ENCODE measurements at regions not wholly inside any gene's neighbourhood (a gene's known extent, or its start where the extent isn't known, plus 50 kb on each side); places are given as distances from the start of the nearest gene placed in this dataset.

DNA sequence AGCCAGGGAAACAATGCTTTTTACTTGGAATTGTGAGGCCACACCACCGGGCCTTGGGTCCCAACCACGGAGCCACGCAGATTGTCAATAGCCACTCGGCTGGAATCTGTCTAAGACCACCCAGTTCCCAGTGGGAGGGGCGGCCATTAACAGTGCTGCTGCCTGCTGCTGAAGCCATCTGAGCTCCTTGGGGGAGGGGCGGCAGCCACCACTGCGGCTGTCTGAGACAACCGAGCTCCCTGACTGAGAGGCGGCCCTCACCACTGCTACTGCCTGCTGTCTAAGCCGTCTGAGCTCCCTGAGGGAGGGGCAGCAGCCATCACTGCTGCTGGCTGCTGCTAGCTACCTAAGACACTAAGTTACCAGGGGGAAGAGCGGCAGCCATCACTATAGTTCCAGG is 64.3 kb downstream of the DMRTA2 start:
- 93% methylated on average over 7 of the region's 11 CpGs for WGBS (ENCODE audit: low lambda C conversion rate)
- Histone ChIP-seq H3K27ac (ENCODE audit: low read depth in 2 of 2, low read length in 1 of 2) (no peak overlapping the region), H3K79me2 (ENCODE audit: insufficient read depth) (no peaks in the 10 kb centered on the region), H3K4me1 (ENCODE audit: control insufficient read depth in 1 of 2, insufficient read depth in 2 of 2, low read depth in 1 of 2, low read length in 1 of 2) (no peaks in the 10 kb centered on the region), H3K9me2 (no peaks in the 10 kb centered on the region), H3K4me2 (no peak overlapping the region), H4K20me1 (ENCODE audit: insufficient read depth) (no peaks in the 10 kb centered on the region), H2AFZ (ENCODE audit: low read depth) (no peak overlapping the region), H3K4me3 (ENCODE audit: low read depth in 2 of 2, low read length in 1 of 2) (no peak overlapping the region), H3K9ac (no peak overlapping the region), H3K27me3 (ENCODE audit: insufficient read depth) (no peaks in the 10 kb centered on the region), H3K36me3 (replicated peaks in 1 of 2; ENCODE audit: control insufficient read depth in 1 of 2, insufficient read depth in 2 of 2, low read length in 1 of 2) (no peaks in the 10 kb centered on the region), H3F3A (replicated peaks; ENCODE audit: insufficient read depth) (no peaks in the 10 kb centered on the region), H3K9me3 (no peaks in the 10 kb centered on the region)
- CTCF ChIA-PET = interaction anchor here (0.9 kb wide), 1 partner anchor 9 kb away, joined by 4 read pairs; no protein-coding TSS in a partner anchor
- TF ChIP-seq, protein P1, sequence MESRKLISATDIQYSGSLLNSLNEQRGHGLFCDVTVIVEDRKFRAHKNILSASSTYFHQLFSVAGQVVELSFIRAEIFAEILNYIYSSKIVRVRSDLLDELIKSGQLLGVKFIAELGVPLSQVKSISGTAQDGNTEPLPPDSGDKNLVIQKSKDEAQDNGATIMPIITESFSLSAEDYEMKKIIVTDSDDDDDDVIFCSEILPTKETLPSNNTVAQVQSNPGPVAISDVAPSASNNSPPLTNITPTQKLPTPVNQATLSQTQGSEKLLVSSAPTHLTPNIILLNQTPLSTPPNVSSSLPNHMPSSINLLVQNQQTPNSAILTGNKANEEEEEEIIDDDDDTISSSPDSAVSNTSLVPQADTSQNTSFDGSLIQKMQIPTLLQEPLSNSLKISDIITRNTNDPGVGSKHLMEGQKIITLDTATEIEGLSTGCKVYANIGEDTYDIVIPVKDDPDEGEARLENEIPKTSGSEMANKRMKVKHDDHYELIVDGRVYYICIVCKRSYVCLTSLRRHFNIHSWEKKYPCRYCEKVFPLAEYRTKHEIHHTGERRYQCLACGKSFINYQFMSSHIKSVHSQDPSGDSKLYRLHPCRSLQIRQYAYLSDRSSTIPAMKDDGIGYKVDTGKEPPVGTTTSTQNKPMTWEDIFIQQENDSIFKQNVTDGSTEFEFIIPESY (IDR thresholded peaks at IDR 0.05; ENCODE audit: borderline replicate concordance, low read depth) = no peak
- TF ChIP-seq, protein P2, sequence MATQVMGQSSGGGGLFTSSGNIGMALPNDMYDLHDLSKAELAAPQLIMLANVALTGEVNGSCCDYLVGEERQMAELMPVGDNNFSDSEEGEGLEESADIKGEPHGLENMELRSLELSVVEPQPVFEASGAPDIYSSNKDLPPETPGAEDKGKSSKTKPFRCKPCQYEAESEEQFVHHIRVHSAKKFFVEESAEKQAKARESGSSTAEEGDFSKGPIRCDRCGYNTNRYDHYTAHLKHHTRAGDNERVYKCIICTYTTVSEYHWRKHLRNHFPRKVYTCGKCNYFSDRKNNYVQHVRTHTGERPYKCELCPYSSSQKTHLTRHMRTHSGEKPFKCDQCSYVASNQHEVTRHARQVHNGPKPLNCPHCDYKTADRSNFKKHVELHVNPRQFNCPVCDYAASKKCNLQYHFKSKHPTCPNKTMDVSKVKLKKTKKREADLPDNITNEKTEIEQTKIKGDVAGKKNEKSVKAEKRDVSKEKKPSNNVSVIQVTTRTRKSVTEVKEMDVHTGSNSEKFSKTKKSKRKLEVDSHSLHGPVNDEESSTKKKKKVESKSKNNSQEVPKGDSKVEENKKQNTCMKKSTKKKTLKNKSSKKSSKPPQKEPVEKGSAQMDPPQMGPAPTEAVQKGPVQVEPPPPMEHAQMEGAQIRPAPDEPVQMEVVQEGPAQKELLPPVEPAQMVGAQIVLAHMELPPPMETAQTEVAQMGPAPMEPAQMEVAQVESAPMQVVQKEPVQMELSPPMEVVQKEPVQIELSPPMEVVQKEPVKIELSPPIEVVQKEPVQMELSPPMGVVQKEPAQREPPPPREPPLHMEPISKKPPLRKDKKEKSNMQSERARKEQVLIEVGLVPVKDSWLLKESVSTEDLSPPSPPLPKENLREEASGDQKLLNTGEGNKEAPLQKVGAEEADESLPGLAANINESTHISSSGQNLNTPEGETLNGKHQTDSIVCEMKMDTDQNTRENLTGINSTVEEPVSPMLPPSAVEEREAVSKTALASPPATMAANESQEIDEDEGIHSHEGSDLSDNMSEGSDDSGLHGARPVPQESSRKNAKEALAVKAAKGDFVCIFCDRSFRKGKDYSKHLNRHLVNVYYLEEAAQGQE (IDR thresholded peaks at IDR 0.05; ENCODE audit: low read depth, low read length) = no peak
- TF ChIP-seq MXI1 (IDR thresholded peaks at IDR 0.05; ENCODE audit: low read depth, low read length) = no peak
- DNase-seq = no peak
- POLR2A ChIA-PET = no interaction called here

DNA sequence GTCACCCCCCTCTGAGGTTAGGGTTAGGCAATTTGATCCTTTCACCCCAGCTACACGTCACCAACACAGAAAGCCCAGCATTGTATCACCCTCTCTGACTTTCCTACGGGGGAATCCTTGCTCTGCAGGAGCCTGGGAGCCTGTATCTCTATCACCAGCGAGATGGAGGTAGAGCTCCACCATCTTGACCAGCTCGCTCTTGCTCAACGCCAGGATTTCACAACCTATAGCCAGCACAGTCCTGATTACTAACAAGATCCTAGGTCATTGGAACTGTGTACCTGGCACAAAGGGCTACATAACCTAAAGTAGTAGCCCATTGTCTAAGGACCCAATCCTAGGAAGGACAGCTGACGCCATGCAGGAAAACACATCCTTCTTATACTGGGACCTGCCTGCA is 66.1 kb downstream of the DMRTA2 start:
- ChIA-PET POLR2A (no interaction called here), CTCF (interaction anchor here (1.0 to 1.4 kb wide), 3 partner anchors 8 to 1825 kb away, joined by 3 to 17 read pairs (median 6); no protein-coding TSS in a partner anchor)
- H4K20me1 ChIP-seq (ENCODE audit: insufficient read depth) = no peaks in the 10 kb centered on the region
- no peaks in the 10 kb centered on the region for H3K9me3 ChIP-seq
- TF ChIP-seq GABPA (IDR thresholded peaks at IDR 0.05; ENCODE audit: low read depth) = no peak
- TF ChIP-seq TCF12 (IDR thresholded peaks at IDR 0.05) = no peak
- no peak for TF ChIP-seq SIN3A (IDR thresholded peaks at IDR 0.05; ENCODE audit: borderline replicate concordance, low read depth, low read length)
- TF ChIP-seq EZH2phosphoT487 (IDR thresholded peaks at IDR 0.05; ENCODE audit: borderline replicate concordance, low read depth) = no peak
- TF ChIP-seq, protein P3, sequence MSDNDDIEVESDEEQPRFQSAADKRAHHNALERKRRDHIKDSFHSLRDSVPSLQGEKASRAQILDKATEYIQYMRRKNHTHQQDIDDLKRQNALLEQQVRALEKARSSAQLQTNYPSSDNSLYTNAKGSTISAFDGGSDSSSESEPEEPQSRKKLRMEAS (IDR thresholded peaks at IDR 0.05; ENCODE audit: low read depth) = no peak
- no peak for TF ChIP-seq GATA2 (CRISPR knock-in tag; IDR thresholded peaks at IDR 0.05)
- TF ChIP-seq FOXM1 (IDR thresholded peaks at IDR 0.05; ENCODE audit: low read depth) = no peak
- no peak for TF ChIP-seq TEAD4 (IDR thresholded peaks at IDR 0.05; ENCODE audit: borderline replicate concordance, insufficient read depth)
- TF ChIP-seq TAF1 (IDR thresholded peaks at IDR 0.05; ENCODE audit: borderline replicate concordance, low read depth, low read length) = no peak
- TF ChIP-seq, protein P4, sequence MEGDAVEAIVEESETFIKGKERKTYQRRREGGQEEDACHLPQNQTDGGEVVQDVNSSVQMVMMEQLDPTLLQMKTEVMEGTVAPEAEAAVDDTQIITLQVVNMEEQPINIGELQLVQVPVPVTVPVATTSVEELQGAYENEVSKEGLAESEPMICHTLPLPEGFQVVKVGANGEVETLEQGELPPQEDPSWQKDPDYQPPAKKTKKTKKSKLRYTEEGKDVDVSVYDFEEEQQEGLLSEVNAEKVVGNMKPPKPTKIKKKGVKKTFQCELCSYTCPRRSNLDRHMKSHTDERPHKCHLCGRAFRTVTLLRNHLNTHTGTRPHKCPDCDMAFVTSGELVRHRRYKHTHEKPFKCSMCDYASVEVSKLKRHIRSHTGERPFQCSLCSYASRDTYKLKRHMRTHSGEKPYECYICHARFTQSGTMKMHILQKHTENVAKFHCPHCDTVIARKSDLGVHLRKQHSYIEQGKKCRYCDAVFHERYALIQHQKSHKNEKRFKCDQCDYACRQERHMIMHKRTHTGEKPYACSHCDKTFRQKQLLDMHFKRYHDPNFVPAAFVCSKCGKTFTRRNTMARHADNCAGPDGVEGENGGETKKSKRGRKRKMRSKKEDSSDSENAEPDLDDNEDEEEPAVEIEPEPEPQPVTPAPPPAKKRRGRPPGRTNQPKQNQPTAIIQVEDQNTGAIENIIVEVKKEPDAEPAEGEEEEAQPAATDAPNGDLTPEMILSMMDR (IDR thresholded peaks at IDR 0.05) = no peak
- no peak for TF ChIP-seq RFX5 (IDR thresholded peaks at IDR 0.05; ENCODE audit: low read length)
- no peak for TF ChIP-seq RCOR1 (IDR thresholded peaks at IDR 0.05; ENCODE audit: low read length)
- TF ChIP-seq EP300 (IDR thresholded peaks at IDR 0.05; ENCODE audit: borderline replicate concordance in 1 of 2, low read depth in 1 of 2, low read length in 1 of 2) = no peak
- TF ChIP-seq, protein P5, sequence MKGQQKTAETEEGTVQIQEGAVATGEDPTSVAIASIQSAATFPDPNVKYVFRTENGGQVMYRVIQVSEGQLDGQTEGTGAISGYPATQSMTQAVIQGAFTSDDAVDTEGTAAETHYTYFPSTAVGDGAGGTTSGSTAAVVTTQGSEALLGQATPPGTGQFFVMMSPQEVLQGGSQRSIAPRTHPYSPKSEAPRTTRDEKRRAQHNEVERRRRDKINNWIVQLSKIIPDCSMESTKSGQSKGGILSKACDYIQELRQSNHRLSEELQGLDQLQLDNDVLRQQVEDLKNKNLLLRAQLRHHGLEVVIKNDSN (IDR thresholded peaks at IDR 0.05; ENCODE audit: borderline replicate concordance, low read depth) = no peak
- TF ChIP-seq, protein P6, sequence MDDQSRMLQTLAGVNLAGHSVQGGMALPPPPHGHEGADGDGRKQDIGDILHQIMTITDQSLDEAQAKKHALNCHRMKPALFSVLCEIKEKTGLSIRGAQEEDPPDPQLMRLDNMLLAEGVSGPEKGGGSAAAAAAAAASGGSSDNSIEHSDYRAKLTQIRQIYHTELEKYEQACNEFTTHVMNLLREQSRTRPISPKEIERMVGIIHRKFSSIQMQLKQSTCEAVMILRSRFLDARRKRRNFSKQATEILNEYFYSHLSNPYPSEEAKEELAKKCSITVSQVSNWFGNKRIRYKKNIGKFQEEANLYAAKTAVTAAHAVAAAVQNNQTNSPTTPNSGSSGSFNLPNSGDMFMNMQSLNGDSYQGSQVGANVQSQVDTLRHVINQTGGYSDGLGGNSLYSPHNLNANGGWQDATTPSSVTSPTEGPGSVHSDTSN (IDR thresholded peaks at IDR 0.05) = no peak
- H3K4me1 ChIP-seq (ENCODE audit: control insufficient read depth in 1 of 2, insufficient read depth in 2 of 2, low read depth in 1 of 2, low read length in 1 of 2) = no peaks in the 10 kb centered on the region
- 39% methylated on average over 6 of the region's 6 CpGs for WGBS (ENCODE audit: low lambda C conversion rate)
- no peaks in the 10 kb centered on the region for H3K9me2 ChIP-seq
- no peak overlapping the region for H3K27ac ChIP-seq (ENCODE audit: low read depth in 2 of 2, low read length in 1 of 2)
- H3F3A ChIP-seq (replicated peaks; ENCODE audit: insufficient read depth) = no peaks in the 10 kb centered on the region
- no peak overlapping the region for H3K4me2 ChIP-seq
- no peaks in the 10 kb centered on the region for H3K79me2 ChIP-seq (ENCODE audit: insufficient read depth)
- no peak for DNase-seq
- H3K27me3 ChIP-seq (ENCODE audit: insufficient read depth) = no peaks in the 10 kb centered on the region
- no peaks in the 10 kb centered on the region for H3K36me3 ChIP-seq (replicated peaks in 1 of 2; ENCODE audit: control insufficient read depth in 1 of 2, insufficient read depth in 2 of 2, low read length in 1 of 2)
- H3K4me3 ChIP-seq (ENCODE audit: low read depth in 2 of 2, low read length in 1 of 2) = no peak overlapping the region
- no peak overlapping the region for H3K9ac ChIP-seq
- H2AFZ ChIP-seq (ENCODE audit: low read depth) = no peak overlapping the region
